GM13976 (cell line): ENCODE measurements at regions not wholly inside any gene's neighbourhood (a gene's known extent, or its start where the extent isn't known, plus 50 kb on each side); places are given as distances from the start of the nearest gene placed in this dataset.

ENCODE experiments used
- DNase-seq: peaks from one replicate; pipeline ENCODE4 v3.0.0; 2012; ENCODE audit warnings: low spot score
- CTCF ChIP-seq: IDR thresholded peaks from 2 replicates; pipeline ENCODE4 v1.5.1; 2012; ENCODE audit warnings: borderline replicate concordance, mild to moderate bottlenecking; ENCODE audit not compliant: insufficient read depth; ENCODE audit errors: extremely low read depth, missing control alignments, control extremely low read depth
- in situ Hi-C: fragments of 300-500 bp; cut with MboI; formaldehyde crosslinking; loops from one replicate; pipeline ENCODE4 v1.12.0; 2022; ENCODE audit warnings: low sequenced_read_pairs, mixed read lengths, inconsistent platforms; ENCODE audit not compliant: unreplicated experiment

GRCh38 chr16:85452364-85453193, 160.5 kb upstream of the GSE1 start:
- no peak for TF ChIP-seq CTCF
- in situ Hi-C loops: no loop called here
- no peak for DNase-seq

GRCh38 chr16:85453194-85453678, 159.9 kb upstream of the GSE1 start:
- in situ Hi-C loops: no loop called here
- TF ChIP-seq CTCF: no peak
- DNase-seq: no peak

- in situ Hi-C loops: no loop called here
- TF ChIP-seq CTCF: no peak
- no peak for DNase-seq
Observed at GRCh38 chr16:85453703-85454102, 159.4 kb upstream of the GSE1 start.

- DNase-seq: no peak
- no peak for TF ChIP-seq CTCF
- in situ Hi-C loops: no loop called here
Observed at GRCh38 chr16:85454171-85454872, 158.8 kb upstream of the GSE1 start.

GRCh38 chr16:85455534-85455933, 157.6 kb upstream of the GSE1 start:
- DNase-seq: no peak
- in situ Hi-C loops: no loop called here
- no peak for TF ChIP-seq CTCF

GRCh38 chr16:85457366-85457765, 155.8 kb upstream of the GSE1 start:
- in situ Hi-C loops: no loop called here
- DNase-seq: no peak
- TF ChIP-seq CTCF: no peak
